ENCODE measurements at regions not wholly inside any gene's neighbourhood (a gene's known extent, or its start where the extent isn't known, plus 50 kb on each side); places are given as distances from the start of the nearest gene placed in this dataset.
"Not testable (repeated sequence)": the region's sequence is repeated elsewhere in the genome, so short reads cannot be mapped to it uniquely, and the experiment has no call there.

- H3K27me3 ChIP-seq (ENCODE audit: insufficient read depth in 3 of 3, low read length in 2 of 3); DNase-seq; H3K27ac ChIP-seq; ATAC-seq; H3K4me3 ChIP-seq; H3K9me3 ChIP-seq; intact Hi-C loops (cut with DNase I); H3K36me3 ChIP-seq (ENCODE audit: insufficient read depth in 1 of 2, low read depth in 1 of 2); H3K4me1 ChIP-seq: not testable (repeated sequence)
Observed at GRCh38 chr20:26171875-26172274, 475.2 kb upstream of the ZNF337 start.

- DNase-seq (no peak), ATAC-seq (no peak)
- Histone ChIP-seq H3K36me3 (ENCODE audit: insufficient read depth in 1 of 2, low read depth in 1 of 2) (no peaks in the 10 kb centered on the region), H3K27me3 (ENCODE audit: insufficient read depth in 3 of 3, low read length in 2 of 3) (no peaks in the 10 kb centered on the region), H3K4me3 (no peak overlapping the region), H3K27ac (no peak overlapping the region), H3K4me1 (no peaks in the 10 kb centered on the region), H3K9me3 (no peaks in the 10 kb centered on the region)
- no peak for TF ChIP-seq CTCF (IDR thresholded peaks at IDR 0.05)
- 75 to 84% (median 77%) methylated on average over 2 of the region's 2 CpGs for WGBS, 3 donors
- intact Hi-C loops (cut with DNase I), result no loop called here
Observed at GRCh38 chr20:26169506-26169905, 472.9 kb upstream of the ZNF337 start.

GRCh38 chr20:26167499-26167898 lies 470.8 kb upstream of the ZNF337 start:
- 50 to 58% (median 57%) methylated on average over 2 of the region's 2 CpGs for WGBS, 3 donors
- no peak for TF ChIP-seq CTCF (IDR thresholded peaks at IDR 0.05)
- Histone ChIP-seq H3K4me3 (no peak overlapping the region), H3K27ac (no peak overlapping the region), H3K4me1 (no peaks in the 10 kb centered on the region), H3K27me3 (ENCODE audit: insufficient read depth in 3 of 3, low read length in 2 of 3) (no peaks in the 10 kb centered on the region), H3K9me3 (no peaks in the 10 kb centered on the region), H3K36me3 (ENCODE audit: insufficient read depth in 1 of 2, low read depth in 1 of 2) (no peaks in the 10 kb centered on the region)
- ATAC-seq (no peak), DNase-seq (no peak)
- intact Hi-C loops (cut with DNase I), result no loop called here

- no peak for TF ChIP-seq CTCF (IDR thresholded peaks at IDR 0.05)
- 52 to 71% (median 60%) methylated on average over 2 of the region's 2 CpGs for WGBS, 3 donors
- Histone ChIP-seq H3K27me3 (ENCODE audit: insufficient read depth in 3 of 3, low read length in 2 of 3) (no peaks in the 10 kb centered on the region), H3K4me3 (no peak overlapping the region), H3K9me3 (no peaks in the 10 kb centered on the region), H3K4me1 (no peaks in the 10 kb centered on the region), H3K27ac (no peak overlapping the region), H3K36me3 (ENCODE audit: insufficient read depth in 1 of 2, low read depth in 1 of 2) (no peaks in the 10 kb centered on the region)
- DNase-seq, result no peak
- intact Hi-C loops (cut with DNase I), result no loop called here
- ATAC-seq, result no peak
Observed at GRCh38 chr20:26163890-26164289, 467.2 kb upstream of the ZNF337 start.

GRCh38 chr20:26163151-26163550 lies 466.5 kb upstream of the ZNF337 start:
- H3K9me3 ChIP-seq; ATAC-seq; H3K4me1 ChIP-seq; H3K36me3 ChIP-seq (ENCODE audit: insufficient read depth in 1 of 2, low read depth in 1 of 2); H3K27me3 ChIP-seq (ENCODE audit: insufficient read depth in 3 of 3, low read length in 2 of 3); DNase-seq; H3K27ac ChIP-seq; H3K4me3 ChIP-seq; intact Hi-C loops (cut with DNase I): not testable (repeated sequence)
- 62 to 73% (median 63%) methylated on average over 5 of the region's 5 CpGs for WGBS, 3 donors

GRCh38 chr20:26161741-26162140 lies 465.1 kb upstream of the ZNF337 start:
- H3K27ac ChIP-seq; H3K4me3 ChIP-seq; H3K27me3 ChIP-seq (ENCODE audit: insufficient read depth in 3 of 3, low read length in 2 of 3); ATAC-seq; DNase-seq; H3K36me3 ChIP-seq (ENCODE audit: insufficient read depth in 1 of 2, low read depth in 1 of 2); H3K9me3 ChIP-seq; intact Hi-C loops (cut with DNase I); H3K4me1 ChIP-seq: not testable (repeated sequence)
- WGBS, 3 donors, result 83 to 89% (median 85%) methylated on average over 3 of the region's 3 CpGs

GRCh38 chr20:26160916-26161315 lies 464.3 kb upstream of the ZNF337 start:
- H3K4me1 ChIP-seq; H3K27ac ChIP-seq; H3K27me3 ChIP-seq (ENCODE audit: insufficient read depth in 3 of 3, low read length in 2 of 3); intact Hi-C loops (cut with DNase I); ATAC-seq; H3K4me3 ChIP-seq; H3K9me3 ChIP-seq; DNase-seq; H3K36me3 ChIP-seq (ENCODE audit: insufficient read depth in 1 of 2, low read depth in 1 of 2): not testable (repeated sequence)
- WGBS, 3 donors, result 5 to 10% (median 5%) methylated on average over 2 of the region's 2 CpGs
